HG03378 (cell line): ENCODE measurements at regions not wholly inside any gene's neighbourhood (a gene's known extent, or its start where the extent isn't known, plus 50 kb on each side); places are given as distances from the start of the nearest gene placed in this dataset.

Experiments used
- ATAC-seq: cut with Tn5 transposase; IDR thresholded peaks from one replicate; pipeline ENCODE4 v1.9.1; 2021; ENCODE audit warnings: mild to moderate bottlenecking, moderate library complexity; ENCODE audit not compliant: unreplicated experiment

DNA sequence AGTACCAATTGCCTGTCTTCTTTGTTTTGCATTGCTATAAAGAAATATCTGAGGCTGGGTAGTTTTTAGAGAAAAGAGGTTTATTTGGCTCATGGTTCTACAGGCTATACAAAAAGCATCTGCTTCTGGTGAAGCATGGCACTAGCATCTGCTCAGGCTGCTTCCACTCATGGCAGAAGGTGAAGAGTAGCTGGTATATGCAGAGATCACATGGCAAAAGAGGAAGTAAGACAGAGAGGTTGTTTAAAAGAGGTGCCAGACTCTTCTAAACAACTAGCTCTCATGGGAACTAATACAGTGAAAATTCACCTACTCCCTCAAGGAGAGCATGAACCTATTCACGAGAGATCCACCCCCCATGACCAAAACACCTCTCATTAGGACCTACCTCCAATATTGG lies 56.7 kb upstream of the GUCA2B start:
- ATAC-seq, result no peak

DNA sequence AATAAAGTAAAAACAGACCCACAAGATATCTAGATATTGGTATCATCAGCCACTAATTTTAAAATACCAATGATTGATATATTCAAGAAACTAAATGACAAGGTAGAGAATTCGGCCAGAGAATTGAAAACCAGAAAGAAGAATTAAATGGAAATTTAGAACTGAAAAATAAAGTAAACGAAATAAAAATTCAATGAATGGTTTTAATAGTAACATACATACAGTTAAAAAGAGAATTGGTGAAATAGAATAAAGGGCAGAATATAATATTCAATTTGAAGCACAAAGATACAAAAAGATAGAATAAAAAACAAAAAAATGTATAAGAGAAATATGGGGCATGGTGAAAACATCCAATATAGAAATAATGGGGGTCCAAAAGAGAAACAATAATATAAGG lies 64.0 kb upstream of the GUCA2B start:
- ATAC-seq, result no peak

DNA sequence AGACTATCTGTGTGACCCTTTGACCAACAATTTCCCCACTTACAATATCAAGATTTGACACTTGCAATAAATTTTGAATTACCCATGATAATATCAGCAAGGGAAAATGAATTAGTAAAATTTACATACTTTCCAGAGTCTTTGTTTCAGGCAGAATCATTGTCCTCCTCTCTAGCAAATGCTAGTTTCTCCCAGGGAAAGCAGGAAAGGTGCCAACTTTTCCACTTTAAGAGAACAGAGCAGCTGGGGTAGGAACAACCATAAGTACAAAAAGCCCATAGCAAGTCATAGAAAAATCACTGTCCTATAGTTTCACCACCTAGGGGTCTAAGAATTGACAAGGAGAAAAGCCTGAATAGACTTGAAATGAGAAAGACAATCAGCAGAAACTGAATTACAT lies 67.1 kb upstream of the GUCA2B start:
- no peak for ATAC-seq

- no peak for ATAC-seq
These were observed 67.6 kb upstream of the GUCA2B start for GRCh38 chr1:42085596-42085995.

- ATAC-seq, result no peak
These were observed 71.7 kb upstream of the GUCA2B start for GRCh38 chr1:42081475-42081874.

DNA sequence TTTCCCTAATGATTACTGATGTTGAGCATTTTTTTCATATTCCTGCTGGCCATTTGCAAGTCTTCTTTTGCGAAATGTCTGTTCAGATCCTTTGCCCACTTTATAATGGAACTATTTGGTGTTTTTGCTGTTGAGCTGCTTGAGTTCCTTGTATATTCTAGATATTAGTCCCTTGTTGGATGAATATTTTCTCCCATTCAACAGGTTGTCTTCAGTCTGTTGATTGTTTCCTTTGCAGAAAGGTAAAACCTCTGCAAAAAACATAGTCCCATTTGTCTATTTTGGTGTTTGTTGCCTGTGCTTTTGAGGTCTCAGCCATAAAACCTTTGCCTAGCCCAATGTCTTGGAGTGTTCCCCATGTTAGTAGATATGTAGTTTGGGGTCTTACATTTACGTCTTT lies 78.0 kb upstream of the GUCA2B start:
- ATAC-seq, result no peak

DNA sequence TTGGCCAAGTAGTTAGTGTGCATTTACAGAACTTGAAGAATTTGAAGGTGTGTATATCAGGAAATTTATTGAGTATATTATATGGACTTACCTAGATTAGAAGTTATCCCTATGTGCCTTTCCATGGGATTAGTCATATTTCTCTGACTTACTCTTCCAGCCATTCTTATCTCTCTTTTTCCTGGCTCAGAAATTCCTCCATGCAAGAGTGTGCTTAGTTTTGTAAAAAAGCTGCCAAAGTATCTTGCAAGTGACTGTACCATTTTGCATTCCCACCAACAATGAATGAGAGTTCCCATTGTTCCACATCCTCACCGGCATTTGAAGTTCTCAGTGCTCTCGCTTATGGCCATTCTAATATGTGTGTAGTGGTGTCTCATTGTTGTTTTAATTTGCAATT lies 82.2 kb upstream of the GUCA2B start:
- no peak for ATAC-seq

DNA sequence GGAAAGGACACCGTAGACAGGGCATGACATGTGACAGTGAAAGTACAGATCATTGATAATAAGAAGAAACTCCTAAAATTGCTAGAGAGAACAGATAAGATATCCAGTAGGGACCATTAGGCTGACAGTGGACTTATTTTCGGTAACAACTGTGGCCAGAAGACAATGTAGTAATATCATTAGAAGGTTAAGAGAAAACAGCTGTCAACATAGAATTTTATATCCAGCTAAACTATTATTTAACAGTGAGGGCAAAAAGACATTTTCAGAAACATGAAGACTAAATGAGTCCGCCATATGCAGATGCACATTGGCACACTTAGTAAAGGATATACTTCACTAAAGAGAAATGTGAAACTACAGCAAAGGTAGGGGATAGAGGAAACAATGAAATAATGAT lies 95.4 kb upstream of the GUCA2B start:
- ATAC-seq, result no peak

DNA sequence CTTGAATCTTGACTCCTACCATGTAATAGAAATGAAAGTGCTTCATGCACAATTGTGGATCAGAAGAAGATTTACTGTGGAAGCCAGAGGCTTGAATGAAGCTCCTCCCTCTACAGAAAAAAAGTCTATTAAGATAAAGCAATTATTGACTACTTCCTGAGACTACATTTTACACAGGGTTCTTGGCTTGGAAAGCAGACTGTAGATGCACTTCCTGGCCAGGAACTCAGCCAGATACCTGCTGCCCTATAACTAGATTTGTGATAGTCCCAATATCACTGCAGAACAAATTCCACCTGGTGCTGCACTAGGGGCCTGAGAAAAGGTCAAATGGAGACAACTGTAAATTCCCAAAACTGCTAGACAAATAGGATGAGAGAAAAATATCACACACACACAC lies 96.8 kb upstream of the GUCA2B start:
- no peak for ATAC-seq

GRCh38 chr1:42055061-42055460 lies 98.1 kb upstream of the GUCA2B start:
- no peak for ATAC-seq

- no peak for ATAC-seq
These were observed 101.0 kb upstream of the GUCA2B start for GRCh38 chr1:42052072-42052699.

DNA sequence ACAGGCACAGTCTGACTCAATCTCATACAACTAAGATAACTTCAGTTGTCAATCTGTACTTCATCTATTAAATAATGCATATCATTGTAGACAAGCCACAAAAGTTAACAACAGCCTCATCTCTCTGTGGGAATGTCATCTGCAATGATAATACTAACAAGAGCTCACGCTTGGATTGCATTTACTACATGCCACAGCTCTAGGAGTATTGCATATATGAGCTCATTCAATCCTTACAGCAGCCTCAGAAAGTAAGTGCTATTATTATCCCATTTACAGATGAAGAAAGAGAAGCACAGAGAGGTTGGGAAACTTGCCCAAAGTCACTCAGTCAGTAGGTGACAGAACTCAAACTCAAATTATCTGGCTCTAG lies 105.7 kb upstream of the GUCA2B start:
- ATAC-seq, result no peak

- ATAC-seq, result no peak
These were observed 106.3 kb upstream of the GUCA2B start for GRCh38 chr1:42046761-42047507.

GRCh38 chr1:42044346-42044745 lies 108.9 kb upstream of the GUCA2B start:
- ATAC-seq, result no peak

DNA sequence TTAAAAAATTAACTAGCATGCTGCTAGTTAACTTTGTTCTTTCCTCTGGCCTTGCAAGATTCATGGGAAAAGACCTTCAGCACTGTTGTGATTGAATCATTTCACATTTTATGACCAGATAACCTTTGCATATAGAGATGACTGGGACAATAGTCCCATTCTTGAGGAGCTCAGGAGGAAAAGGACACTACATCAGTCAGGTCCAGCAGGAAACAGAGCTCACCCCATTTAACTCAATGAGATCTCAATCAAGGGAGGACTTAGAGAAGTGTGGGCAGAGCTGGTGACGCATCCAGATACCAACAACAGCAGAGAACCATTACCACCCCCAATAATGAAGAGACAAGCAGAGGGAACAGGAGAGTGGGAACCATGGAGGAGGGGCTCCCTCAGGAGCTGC lies 109.4 kb upstream of the GUCA2B start:
- no peak for ATAC-seq

GRCh38 chr1:42043182-42043581 lies 110.0 kb upstream of the GUCA2B start:
- ATAC-seq, result no peak

GRCh38 chr1:42041031-42041430 lies 112.2 kb upstream of the GUCA2B start:
- ATAC-seq, result no peak

- ATAC-seq, result no peak
These were observed 113.1 kb upstream of the GUCA2B start for GRCh38 chr1:42040159-42040558.

DNA sequence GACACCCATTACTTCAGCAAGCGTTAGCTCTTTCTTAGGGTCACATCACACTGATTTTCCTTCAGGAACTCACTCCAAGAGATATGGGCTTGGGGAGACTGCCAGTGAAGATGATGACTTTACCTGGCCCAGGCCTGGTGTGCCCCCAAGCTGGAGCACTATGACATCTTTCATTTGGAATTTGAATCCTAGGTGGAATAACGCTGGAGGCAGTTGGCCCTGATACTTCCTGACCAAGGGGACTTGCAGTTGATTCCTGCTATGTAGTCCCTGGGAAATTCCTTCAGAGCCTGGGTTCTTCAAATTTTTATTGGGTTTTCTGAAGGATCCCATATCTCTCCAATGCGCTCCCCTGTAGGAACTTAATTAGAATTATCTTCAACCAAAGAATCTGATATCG lies 114.9 kb upstream of the GUCA2B start:
- ATAC-seq, result no peak

DNA sequence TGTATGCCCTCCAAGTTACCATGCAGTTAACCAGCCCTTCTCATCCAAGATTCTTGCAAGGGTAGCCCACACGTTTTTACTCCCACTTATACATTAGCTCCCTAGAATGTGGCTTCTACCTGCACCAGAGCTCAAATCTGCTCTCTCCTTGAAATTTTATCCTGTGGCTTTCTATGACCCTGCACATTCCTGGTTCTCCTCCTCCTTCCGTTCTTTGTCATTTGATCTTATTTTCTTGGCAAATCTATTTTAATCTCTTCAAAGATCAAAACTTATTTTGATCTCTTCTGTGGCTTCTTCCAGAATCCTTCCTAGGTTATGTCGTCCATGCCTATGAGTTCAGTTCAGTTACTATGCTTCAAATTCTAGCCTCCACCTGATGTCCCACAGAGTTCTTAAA lies 115.6 kb upstream of the GUCA2B start:
- no peak for ATAC-seq

GRCh38 chr1:42037161-42037560 lies 116.0 kb upstream of the GUCA2B start:
- ATAC-seq, result no peak

- ATAC-seq, result peak; percentile 71
These were observed 117.2 kb upstream of the GUCA2B start for GRCh38 chr1:42035830-42036604.
